Naive B cell (primary cell): ENCODE measurements at regions not wholly inside any gene's neighbourhood (a gene's known extent, or its start where the extent isn't known, plus 50 kb on each side); places are given as distances from the start of the nearest gene placed in this dataset.
"Not testable (repeated sequence)": the region's sequence is repeated elsewhere in the genome, so short reads cannot be mapped to it uniquely, and the experiment has no call there.

ENCODE experiments used
- ATAC-seq, 2 donors: fragments of 150-1000 bp; cut with Tn5 transposase; 2 replicates each; pipeline ENCODE4 v1.10.0; 2021; ENCODE audit warnings: low read depth in 2 of 2, mild to moderate bottlenecking in 2 of 2, moderate library complexity in 2 of 2
- DNase-seq: peaks from one replicate; pipeline ENCODE4 v3.0.0; 2022
- H3K27ac Mint-ChIP-seq, 6 donors: one replicate each; pipeline ENCODE4 v1.8.0; 2020 to 2022; ENCODE audit warnings: mild to moderate bottlenecking in 6 of 6, mixed read lengths in 6 of 6, moderate library complexity in 5 of 6, inconsistent platforms in 2 of 6
- H3K27me3 Mint-ChIP-seq, 3 donors: one replicate each; pipeline ENCODE4 v1.8.0; 2021 to 2022; ENCODE audit warnings: mixed read lengths in 3 of 3, mild to moderate bottlenecking in 1 of 3
- H3K36me3 Mint-ChIP-seq, 2 donors: one replicate each; pipeline ENCODE4 v1.8.0; 2020 to 2022; ENCODE audit warnings: mixed read lengths in 2 of 2, inconsistent platforms in 1 of 2, mild to moderate bottlenecking in 1 of 2
- H3K4me1 Mint-ChIP-seq, 3 donors: one replicate each; pipeline ENCODE4 v1.8.0; 2020 to 2022; ENCODE audit warnings: mixed read lengths in 3 of 3, inconsistent platforms in 1 of 3, mild to moderate bottlenecking in 1 of 3, moderate library complexity in 1 of 3
- H3K4me3 Mint-ChIP-seq, 8 donors: one replicate each; pipeline ENCODE4 v1.8.0; 2020 to 2022; ENCODE audit warnings: mild to moderate bottlenecking in 8 of 8, mixed read lengths in 8 of 8, moderate library complexity in 8 of 8, inconsistent platforms in 2 of 8
- H3K9me3 Mint-ChIP-seq, 7 donors: one replicate each; pipeline ENCODE4 v1.8.0; 2020 to 2022; ENCODE audit warnings: mixed read lengths in 7 of 7, mild to moderate bottlenecking in 5 of 7, inconsistent platforms in 2 of 7, moderate library complexity in 1 of 7

- no peaks in the 10 kb centered on the region for H3K27me3 Mint-ChIP-seq
- H3K9me3 Mint-ChIP-seq: peaks cover 0 to 21% (median 3%) of the 10 kb centered on the region in 7 donors
- H3K27ac Mint-ChIP-seq: no peak overlapping the region
- ATAC-seq (no peak), DNase-seq (no peak)
- no peaks in the 10 kb centered on the region for H3K4me1 Mint-ChIP-seq
- H3K36me3 Mint-ChIP-seq: no peaks in the 10 kb centered on the region
- no peak overlapping the region for H3K4me3 Mint-ChIP-seq
Observed at GRCh38 chr16:63183743-63184142, 1147.5 kb upstream of the CDH8 start.

DNA sequence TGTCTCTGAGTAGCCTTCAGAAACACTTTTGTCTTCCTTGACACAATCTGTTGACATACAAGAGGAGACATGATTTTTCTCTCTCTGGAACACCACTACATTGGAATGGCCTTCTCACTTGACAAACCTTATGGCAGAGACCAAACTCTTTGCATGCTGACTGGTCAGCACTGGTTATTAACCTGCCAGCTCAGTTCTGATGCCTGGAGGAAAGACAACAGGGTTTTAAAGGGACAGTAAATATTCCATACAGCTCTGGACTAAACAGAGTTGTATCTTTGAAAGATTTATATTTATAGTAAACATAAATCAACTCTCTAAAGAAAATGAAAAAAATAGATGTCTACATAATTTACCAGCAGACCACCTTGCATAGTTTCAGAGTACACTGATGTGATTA lies 1139.1 kb upstream of the CDH8 start:
- no peaks in the 10 kb centered on the region for H3K36me3 Mint-ChIP-seq
- H3K27me3 Mint-ChIP-seq: no peaks in the 10 kb centered on the region
- ATAC-seq: no peak
- no peak for DNase-seq
- peaks cover 0 to 16% (median 2%) of the 10 kb centered on the region in 7 donors for H3K9me3 Mint-ChIP-seq
- H3K4me3 Mint-ChIP-seq: no peak overlapping the region
- H3K27ac Mint-ChIP-seq: no peak overlapping the region
- H3K4me1 Mint-ChIP-seq: no peaks in the 10 kb centered on the region

- Mint-ChIP-seq H3K9me3 (peaks cover 0 to 16% (median 4%) of the 10 kb centered on the region in 7 donors), H3K4me1 (no peaks in the 10 kb centered on the region), H3K27ac (no peak overlapping the region), H3K4me3 (no peak overlapping the region), H3K27me3 (no peaks in the 10 kb centered on the region), H3K36me3 (no peaks in the 10 kb centered on the region)
- ATAC-seq (no peak), DNase-seq (no peak)
Observed at GRCh38 chr16:63174801-63175200, 1138.6 kb upstream of the CDH8 start.

DNA sequence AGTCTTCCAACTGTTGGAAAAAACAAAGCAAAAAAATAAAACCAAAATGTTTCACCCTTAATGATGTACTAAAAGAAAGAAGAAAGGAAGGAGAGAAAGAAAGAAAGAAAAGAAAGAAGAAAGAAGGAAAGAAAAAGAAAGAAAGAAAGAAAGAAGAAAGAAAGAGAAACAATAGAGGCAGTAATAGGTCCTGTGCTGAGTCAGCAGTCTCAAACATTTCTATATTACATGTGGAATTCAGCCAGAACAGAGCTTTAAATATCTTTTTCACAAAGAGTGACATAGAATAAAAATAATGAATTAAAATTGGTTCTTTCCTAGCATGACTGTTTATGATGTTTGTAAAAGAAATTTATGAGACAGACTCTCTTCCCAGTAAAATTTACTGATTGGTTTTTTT lies 1135.3 kb upstream of the CDH8 start:
- Mint-ChIP-seq H3K9me3 (peaks cover 0 to 16% (median 5%) of the 10 kb centered on the region in 7 donors), H3K27me3 (no peaks in the 10 kb centered on the region), H3K36me3 (no peaks in the 10 kb centered on the region), H3K4me3 (no peak overlapping the region), H3K27ac (no peak overlapping the region), H3K4me1 (no peaks in the 10 kb centered on the region)
- ATAC-seq (no peak), DNase-seq (no peak)

DNA sequence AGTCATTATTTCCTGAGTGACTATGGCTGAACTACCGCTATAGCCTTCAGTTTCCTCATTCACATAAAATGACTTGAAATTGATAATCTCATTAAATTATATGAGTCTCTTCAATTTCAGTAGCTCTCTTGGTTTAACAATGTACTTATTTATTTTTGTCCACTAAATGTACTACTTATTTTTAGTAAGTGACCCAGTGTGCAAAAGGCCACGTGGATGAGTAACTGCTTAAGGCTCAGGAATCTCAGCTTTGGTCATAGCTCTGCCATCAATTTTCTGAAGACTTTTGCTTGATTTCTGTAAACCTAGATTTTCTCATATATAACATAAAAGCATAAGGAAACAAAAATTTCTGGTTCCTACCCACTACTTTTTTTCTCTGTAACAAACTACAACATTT lies 1132.9 kb upstream of the CDH8 start:
- no peaks in the 10 kb centered on the region for H3K27me3 Mint-ChIP-seq
- ATAC-seq (no peak), DNase-seq (no peak)
- H3K27ac Mint-ChIP-seq: no peak overlapping the region
- H3K4me1 Mint-ChIP-seq: no peaks in the 10 kb centered on the region
- peaks cover 0 to 16% (median 5%) of the 10 kb centered on the region in 7 donors for H3K9me3 Mint-ChIP-seq
- no peak overlapping the region for H3K4me3 Mint-ChIP-seq
- no peaks in the 10 kb centered on the region for H3K36me3 Mint-ChIP-seq

DNA sequence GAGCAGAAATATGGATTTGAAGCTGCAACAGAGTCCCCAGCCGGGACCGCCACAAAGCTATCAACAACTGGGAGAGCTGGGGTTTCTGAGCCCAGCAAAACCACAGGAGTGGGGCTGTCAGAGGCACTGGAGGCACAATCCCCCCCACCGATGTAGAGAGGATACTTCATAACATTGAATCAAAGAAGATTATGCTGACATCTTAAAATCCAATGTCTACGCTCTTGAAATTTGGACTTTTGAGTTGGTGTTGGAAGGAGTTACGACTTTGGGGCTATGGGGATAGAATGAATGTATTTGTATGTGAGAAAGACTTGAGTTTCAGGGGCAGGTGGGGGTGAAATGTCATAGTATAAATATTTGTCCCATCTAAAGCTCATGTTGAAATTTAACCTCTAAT lies 1121.6 kb upstream of the CDH8 start:
- Mint-ChIP-seq H3K36me3 (no peaks in the 10 kb centered on the region), H3K4me1 (no peaks in the 10 kb centered on the region), H3K27me3 (no peaks in the 10 kb centered on the region), H3K9me3 (peaks cover 0 to 16% (median 2%) of the 10 kb centered on the region in 7 donors), H3K4me3 (no peak overlapping the region), H3K27ac (peak overlapping the region in 1 of 6 donors; percentile 54)
- DNase-seq (no peak), ATAC-seq (no peak)

GRCh38 chr16:63146251-63146650 lies 1110.0 kb upstream of the CDH8 start:
- no peak overlapping the region for H3K4me3 Mint-ChIP-seq
- DNase-seq (no peak), ATAC-seq (no peak)
- peaks cover 0 to 8% (median 0%) of the 10 kb centered on the region in 7 donors for H3K9me3 Mint-ChIP-seq
- H3K27me3 Mint-ChIP-seq: no peaks in the 10 kb centered on the region
- H3K36me3 Mint-ChIP-seq: no peaks in the 10 kb centered on the region
- no peaks in the 10 kb centered on the region for H3K4me1 Mint-ChIP-seq
- no peak overlapping the region for H3K27ac Mint-ChIP-seq

- H3K4me1 Mint-ChIP-seq: no peaks in the 10 kb centered on the region
- H3K27ac Mint-ChIP-seq: no peak overlapping the region
- H3K4me3 Mint-ChIP-seq: no peak overlapping the region
- H3K9me3 Mint-ChIP-seq: peaks cover 0 to 8% (median 0%) of the 10 kb centered on the region in 7 donors
- no peak for DNase-seq
- ATAC-seq: no peak
- no peaks in the 10 kb centered on the region for H3K27me3 Mint-ChIP-seq
- H3K36me3 Mint-ChIP-seq: no peaks in the 10 kb centered on the region
Observed at GRCh38 chr16:63145411-63145810, 1109.2 kb upstream of the CDH8 start.

GRCh38 chr16:63135069-63135468 lies 1098.8 kb upstream of the CDH8 start:
- ATAC-seq (no peak), DNase-seq (no peak)
- H3K9me3 Mint-ChIP-seq: peaks cover 0 to 7% (median 2%) of the 10 kb centered on the region in 7 donors
- no peaks in the 10 kb centered on the region for H3K36me3 Mint-ChIP-seq
- no peaks in the 10 kb centered on the region for H3K4me1 Mint-ChIP-seq
- H3K27ac Mint-ChIP-seq: no peak overlapping the region
- H3K27me3 Mint-ChIP-seq: no peaks in the 10 kb centered on the region
- H3K4me3 Mint-ChIP-seq: no peak overlapping the region

GRCh38 chr16:63131503-63131902 lies 1095.3 kb upstream of the CDH8 start:
- Mint-ChIP-seq H3K36me3 (no peaks in the 10 kb centered on the region), H3K27ac (no peak overlapping the region), H3K27me3 (no peaks in the 10 kb centered on the region), H3K4me1 (no peaks in the 10 kb centered on the region), H3K4me3 (no peak overlapping the region), H3K9me3 (peaks cover 2 to 22% (median 9%) of the 10 kb centered on the region in 7 donors)
- no peak for ATAC-seq
- DNase-seq: no peak

DNA sequence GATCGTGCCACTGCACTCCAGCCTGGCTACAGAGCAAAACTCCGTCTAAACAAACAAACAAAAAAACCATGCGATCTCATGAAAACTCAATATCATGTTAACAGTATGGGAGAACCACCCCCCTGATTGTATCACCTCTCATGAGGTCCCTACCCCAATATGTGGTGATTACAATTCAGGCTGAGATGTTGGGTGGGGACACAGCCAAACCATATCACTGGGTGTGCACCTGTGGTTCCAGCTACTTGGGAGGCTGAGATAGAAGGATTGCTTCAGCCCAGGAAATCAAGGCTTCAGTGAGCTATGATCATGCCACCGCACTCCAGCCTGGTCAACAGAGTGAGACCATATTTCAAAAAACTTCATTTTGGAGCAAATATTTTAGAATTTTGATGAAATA lies 1094.7 kb upstream of the CDH8 start:
- peaks cover 2 to 24% (median 10%) of the 10 kb centered on the region in 7 donors for H3K9me3 Mint-ChIP-seq
- DNase-seq (no peak), ATAC-seq (no peak)
- no peaks in the 10 kb centered on the region for H3K4me1 Mint-ChIP-seq
- H3K4me3 Mint-ChIP-seq: no peak overlapping the region
- no peak overlapping the region for H3K27ac Mint-ChIP-seq
- no peaks in the 10 kb centered on the region for H3K27me3 Mint-ChIP-seq
- no peaks in the 10 kb centered on the region for H3K36me3 Mint-ChIP-seq

DNA sequence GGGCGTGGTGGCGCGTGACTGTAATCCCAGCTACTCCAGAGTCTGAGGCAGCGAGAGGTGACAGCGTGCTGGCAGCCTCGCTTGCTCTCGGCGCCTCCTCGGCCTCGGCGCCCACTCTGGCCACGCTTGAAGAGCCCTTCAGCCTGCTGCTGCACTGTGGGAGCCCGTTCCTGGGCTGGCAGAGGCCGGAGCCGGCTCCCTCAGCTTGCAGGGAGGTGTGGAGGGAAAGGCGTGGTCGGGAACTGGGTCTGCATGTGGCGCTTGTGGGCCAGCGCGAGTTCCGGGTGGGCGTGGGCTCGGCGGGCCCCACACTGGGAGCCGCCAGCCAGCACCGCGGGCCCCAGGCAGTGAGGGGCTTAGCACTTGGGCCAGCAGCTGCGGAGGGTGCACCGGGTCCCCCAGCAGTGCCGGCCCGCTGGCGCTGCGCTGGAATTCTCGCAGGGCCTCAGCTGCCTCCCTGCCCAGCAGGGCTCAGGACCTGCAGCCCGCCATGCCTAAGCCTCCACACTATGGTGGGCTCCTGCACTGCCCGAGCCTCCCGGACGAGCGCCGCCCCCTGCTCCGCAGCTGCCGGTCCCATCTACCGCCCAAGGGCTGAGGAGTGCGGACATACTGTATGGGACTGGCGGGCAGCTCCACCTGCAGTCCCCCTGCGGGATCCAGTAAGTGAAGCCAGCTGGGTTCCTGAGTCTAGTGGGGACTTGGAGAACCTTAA lies 1093.3 kb upstream of the CDH8 start:
- Mint-ChIP-seq H3K27ac (no peak overlapping the region), H3K36me3 (no peaks in the 10 kb centered on the region), H3K9me3 (peaks cover 2 to 24% (median 10%) of the 10 kb centered on the region in 7 donors), H3K4me3 (no peak overlapping the region), H3K27me3 (no peaks in the 10 kb centered on the region), H3K4me1 (no peaks in the 10 kb centered on the region)
- ATAC-seq: no peak
- no peak for DNase-seq

DNA sequence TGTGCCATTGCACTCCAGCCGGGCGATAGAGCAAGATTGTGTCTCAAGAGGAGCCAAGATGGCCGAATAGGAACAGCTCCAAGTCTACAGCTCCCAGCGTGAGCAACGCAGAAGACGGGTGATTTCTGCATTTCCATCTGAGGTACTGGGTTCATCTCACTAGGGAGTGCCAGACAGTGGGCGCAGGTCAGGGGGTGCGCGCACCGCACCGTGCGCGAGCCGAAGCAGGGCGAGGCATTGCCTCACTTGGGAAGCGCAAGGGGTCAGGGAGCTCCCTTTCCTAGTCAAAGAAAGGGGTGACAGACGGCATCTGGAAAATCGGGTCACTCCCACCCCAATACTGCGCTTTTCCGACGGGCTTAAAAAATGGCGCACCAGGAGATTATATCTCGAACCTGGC lies 1083.7 kb upstream of the CDH8 start:
- not testable (repeated sequence) for H3K36me3 Mint-ChIP-seq, DNase-seq, ATAC-seq, H3K4me1 Mint-ChIP-seq, H3K27ac Mint-ChIP-seq, H3K27me3 Mint-ChIP-seq
- H3K4me3 Mint-ChIP-seq: peak overlapping the region in 1 of 8 donors; percentile 29
- H3K9me3 Mint-ChIP-seq: peaks cover 0 to 10% (median 4%) of the 10 kb centered on the region in 7 donors

DNA sequence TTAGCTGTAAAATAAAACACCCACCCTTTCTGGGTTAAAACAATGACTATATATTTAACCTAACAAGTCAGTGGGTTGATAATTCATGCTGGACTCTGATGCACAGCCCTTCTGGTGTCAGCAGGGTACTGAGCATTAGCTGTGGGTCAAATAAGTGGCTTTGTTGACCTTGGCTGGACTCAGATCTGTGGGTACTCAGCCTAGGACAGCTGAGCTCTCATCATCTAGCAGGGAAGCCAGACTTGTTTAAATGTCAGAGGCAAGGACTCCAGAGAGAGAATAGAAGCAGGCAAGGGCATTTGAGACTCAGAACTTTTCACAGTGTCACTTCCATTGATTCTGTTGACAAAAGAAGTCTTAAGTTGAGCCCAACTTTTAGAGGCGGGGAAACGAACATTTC lies 1063.8 kb upstream of the CDH8 start:
- Mint-ChIP-seq H3K4me1 (no peaks in the 10 kb centered on the region), H3K36me3 (no peaks in the 10 kb centered on the region)

DNA sequence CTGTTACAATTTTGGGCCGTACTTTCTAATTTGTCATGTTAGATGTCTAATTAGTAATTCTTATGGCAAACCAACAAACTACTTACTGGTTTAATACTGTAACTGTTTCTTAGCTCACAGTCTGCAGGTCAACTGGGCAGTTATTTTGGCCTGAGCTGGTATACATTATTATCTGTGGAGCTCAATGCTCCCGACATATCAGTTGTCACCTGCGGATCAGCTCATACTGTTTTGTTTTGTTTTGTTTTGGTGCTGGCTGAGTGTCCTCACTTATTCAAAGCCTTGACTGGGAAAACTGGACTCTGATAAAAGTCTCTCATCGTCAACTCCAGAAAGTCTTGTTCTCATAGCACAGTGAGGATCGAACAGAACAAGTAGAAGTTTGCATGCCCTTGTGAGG lies 1060.6 kb upstream of the CDH8 start:
- ATAC-seq: no peak

More for the DNA sequence above, 1063.8 kb upstream of the CDH8 start:
- Mint-ChIP-seq H3K9me3 (peaks cover 0 to 6% (median 4%) of the 10 kb centered on the region in 7 donors), H3K27ac (no peak overlapping the region), H3K27me3 (no peaks in the 10 kb centered on the region), H3K4me3 (no peak overlapping the region)
- DNase-seq: no peak
- no peak for ATAC-seq

More for the DNA sequence above, 1060.6 kb upstream of the CDH8 start:
- no peak overlapping the region for H3K4me3 Mint-ChIP-seq
- DNase-seq: no peak
- H3K27ac Mint-ChIP-seq: no peak overlapping the region
- H3K4me1 Mint-ChIP-seq: no peaks in the 10 kb centered on the region
- peaks cover 0 to 11% (median 4%) of the 10 kb centered on the region in 7 donors for H3K9me3 Mint-ChIP-seq
- no peaks in the 10 kb centered on the region for H3K27me3 Mint-ChIP-seq
- H3K36me3 Mint-ChIP-seq: no peaks in the 10 kb centered on the region
